Endodermal cell (in vitro differentiated cells): ENCODE measurements at regions not wholly inside any gene's neighbourhood (a gene's known extent, or its start where the extent isn't known, plus 50 kb on each side); places are given as distances from the start of the nearest gene placed in this dataset.

Source experiments
- DNase-seq: peaks from one replicate; pipeline ENCODE4 v3.0.0-alpha.2; 2017
- H3K27ac ChIP-seq: 2 replicates; pipeline ENCODE4 v1.5.1; 2013; ENCODE audit warnings: mild to moderate bottlenecking, low read depth, low read length, moderate library complexity
- H3K27me3 ChIP-seq: 2 replicates; pipeline ENCODE4 v1.6.1; 2013; ENCODE audit warnings: mild to moderate bottlenecking, low read length, moderate library complexity; ENCODE audit not compliant: insufficient read depth, control insufficient read depth, poor library complexity, severe bottlenecking
- H3K36me3 ChIP-seq: 2 replicates; pipeline ENCODE4 v1.7.0; 2013; ENCODE audit warnings: mild to moderate bottlenecking, low read length, moderate library complexity; ENCODE audit not compliant: control insufficient read depth, insufficient read depth
- H3K4me1 ChIP-seq: one replicate; pipeline ENCODE4 v1.7.0; 2013; ENCODE audit warnings: low read length; ENCODE audit not compliant: control insufficient read depth, insufficient read depth
- H3K4me3 ChIP-seq: 2 replicates; pipeline ENCODE4 v1.5.1; 2013; ENCODE audit warnings: mild to moderate bottlenecking, low read length, moderate library complexity
- H3K9ac ChIP-seq: 2 replicates; pipeline ENCODE4 v1.6.1; 2013; ENCODE audit warnings: mild to moderate bottlenecking, low read length, moderate library complexity; ENCODE audit not compliant: poor library complexity, severe bottlenecking; ENCODE audit errors: extremely low read depth
- H3K9me3 ChIP-seq: 2 replicates; pipeline ENCODE4 v1.6.1; 2013; ENCODE audit warnings: mild to moderate bottlenecking, low read length, moderate library complexity; ENCODE audit not compliant: control insufficient read depth
- H3K27ac Mint-ChIP-seq: 2 replicates; pipeline ENCODE4 v1.8.0; 2020; ENCODE audit warnings: mixed read lengths
- H3K27me3 Mint-ChIP-seq: 2 replicates; pipeline ENCODE4 v1.8.0; 2021; ENCODE audit warnings: mild to moderate bottlenecking, mixed read lengths; ENCODE audit not compliant: insufficient read depth
- H3K36me3 Mint-ChIP-seq: 2 replicates; pipeline ENCODE4 v1.8.0; 2020; ENCODE audit warnings: low read depth, mixed read lengths
- H3K4me1 Mint-ChIP-seq: 2 replicates; pipeline ENCODE4 v1.8.0; 2020; ENCODE audit warnings: mixed read lengths
- H3K4me3 Mint-ChIP-seq: 2 replicates; pipeline ENCODE4 v1.8.0; 2020; ENCODE audit warnings: mild to moderate bottlenecking, moderate library complexity, mixed read lengths
- H3K9me3 Mint-ChIP-seq: 2 replicates; pipeline ENCODE4 v1.8.0; 2020; ENCODE audit warnings: mild to moderate bottlenecking, mixed read lengths
- WGBS, 2 experiments: methylation state at CpG; one replicate each; pipeline versions ENCODE4 v1.1.5 to v1.1.7; 2013; ENCODE audit warnings: missing lambda C conversion rate in 2 of 2, mixed read lengths in 1 of 2; ENCODE audit not compliant: insufficient coverage in 1 of 2, insufficient read length in 1 of 2; 5-methylcytosine and 5-hydroxymethylcytosine counted together
- TF ChIP-seq, protein P1 (sequence below): fragments of 200-600 bp; sonication (generic); conservative IDR thresholded peaks from 2 replicates; pipeline ENCODE4 v1.5.0; 2021; ENCODE audit warnings: antibody characterized with exemption, mild to moderate bottlenecking

DNA sequence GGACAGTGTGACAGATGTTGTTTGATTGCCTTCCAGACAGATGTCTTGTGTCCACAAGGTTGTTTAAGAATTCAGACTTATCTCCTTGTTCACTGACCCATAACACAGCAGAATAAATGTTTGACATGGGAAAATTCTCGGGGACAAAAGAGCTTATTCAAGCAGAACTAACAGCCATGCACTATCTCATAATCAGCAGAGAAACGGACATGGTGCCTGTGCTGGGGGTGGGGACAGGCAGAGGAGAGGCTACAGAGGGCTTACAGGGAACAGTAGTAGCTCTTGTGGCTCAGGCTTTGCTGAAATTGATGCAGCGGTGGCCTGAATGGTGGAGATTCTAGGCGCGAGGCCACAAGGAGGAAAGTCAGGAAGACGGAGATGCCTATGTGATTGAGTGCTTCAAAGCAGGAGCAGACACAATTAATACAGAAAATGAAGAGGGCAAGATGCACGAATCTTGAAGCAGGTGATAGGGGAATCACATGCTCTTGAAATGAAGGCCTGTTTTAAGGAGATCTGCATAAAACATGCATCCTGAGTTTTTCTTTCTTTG lies 62.0 kb upstream of the CAB39 start:
- Histone ChIP-seq H3K4me3 (no peak overlapping the region), H3K9me3 (peaks cover 7% of the 10 kb centered on the region), H3K27me3 (no peaks in the 10 kb centered on the region), H3K36me3 (no peaks in the 10 kb centered on the region), H3K27ac (peak overlapping the region; percentile 79), H3K4me1 (no peaks in the 10 kb centered on the region), H3K9ac (no peak overlapping the region)
- no peaks in the 10 kb centered on the region for H3K27me3 Mint-ChIP-seq
- no peak for DNase-seq
- H3K36me3 Mint-ChIP-seq: no peaks in the 10 kb centered on the region
- H3K4me1 Mint-ChIP-seq: no peaks in the 10 kb centered on the region
- TF ChIP-seq, protein P1, sequence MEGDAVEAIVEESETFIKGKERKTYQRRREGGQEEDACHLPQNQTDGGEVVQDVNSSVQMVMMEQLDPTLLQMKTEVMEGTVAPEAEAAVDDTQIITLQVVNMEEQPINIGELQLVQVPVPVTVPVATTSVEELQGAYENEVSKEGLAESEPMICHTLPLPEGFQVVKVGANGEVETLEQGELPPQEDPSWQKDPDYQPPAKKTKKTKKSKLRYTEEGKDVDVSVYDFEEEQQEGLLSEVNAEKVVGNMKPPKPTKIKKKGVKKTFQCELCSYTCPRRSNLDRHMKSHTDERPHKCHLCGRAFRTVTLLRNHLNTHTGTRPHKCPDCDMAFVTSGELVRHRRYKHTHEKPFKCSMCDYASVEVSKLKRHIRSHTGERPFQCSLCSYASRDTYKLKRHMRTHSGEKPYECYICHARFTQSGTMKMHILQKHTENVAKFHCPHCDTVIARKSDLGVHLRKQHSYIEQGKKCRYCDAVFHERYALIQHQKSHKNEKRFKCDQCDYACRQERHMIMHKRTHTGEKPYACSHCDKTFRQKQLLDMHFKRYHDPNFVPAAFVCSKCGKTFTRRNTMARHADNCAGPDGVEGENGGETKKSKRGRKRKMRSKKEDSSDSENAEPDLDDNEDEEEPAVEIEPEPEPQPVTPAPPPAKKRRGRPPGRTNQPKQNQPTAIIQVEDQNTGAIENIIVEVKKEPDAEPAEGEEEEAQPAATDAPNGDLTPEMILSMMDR: no peak
- no peak overlapping the region for H3K27ac Mint-ChIP-seq
- no peak overlapping the region for H3K4me3 Mint-ChIP-seq
- H3K9me3 Mint-ChIP-seq: peaks cover 2% of the 10 kb centered on the region
- 80 to 91% methylated on average over 5 to 7 of the region's 7 CpGs for WGBS, 2 experiments

DNA sequence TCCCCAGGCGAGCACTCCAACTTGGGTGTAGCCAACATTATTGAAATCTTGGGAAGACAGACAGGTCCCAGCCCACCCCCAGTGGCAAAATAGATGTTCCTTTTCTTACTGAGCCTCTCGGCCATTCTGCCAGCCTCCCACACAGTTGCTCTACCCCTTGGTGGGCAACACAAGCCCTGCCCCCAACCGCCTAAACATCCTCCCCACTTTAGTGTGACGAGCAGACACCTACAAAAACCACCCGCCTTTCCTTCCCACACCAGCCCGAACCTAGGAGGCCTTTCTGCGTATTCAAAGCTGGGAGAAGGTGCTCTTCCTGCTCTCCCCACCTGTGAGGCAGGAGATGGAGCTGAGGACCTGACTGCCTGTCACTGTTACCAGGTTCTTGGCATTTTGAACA lies 58.6 kb upstream of the CAB39 start:
- Histone ChIP-seq H3K4me1 (no peaks in the 10 kb centered on the region), H3K4me3 (no peak overlapping the region), H3K9ac (no peak overlapping the region), H3K36me3 (no peaks in the 10 kb centered on the region), H3K9me3 (no peaks in the 10 kb centered on the region), H3K27ac (no peak overlapping the region), H3K27me3 (no peaks in the 10 kb centered on the region)
- 67 to 88% methylated on average over 2 to 7 of the region's 7 CpGs for WGBS, 2 experiments
- peaks cover 3% of the 10 kb centered on the region for H3K4me1 Mint-ChIP-seq
- TF ChIP-seq, protein P1: no peak
- no peak overlapping the region for H3K27ac Mint-ChIP-seq
- H3K36me3 Mint-ChIP-seq: no peaks in the 10 kb centered on the region
- no peak for DNase-seq
- no peaks in the 10 kb centered on the region for H3K27me3 Mint-ChIP-seq
- H3K9me3 Mint-ChIP-seq: no peaks in the 10 kb centered on the region
- no peak overlapping the region for H3K4me3 Mint-ChIP-seq

DNA sequence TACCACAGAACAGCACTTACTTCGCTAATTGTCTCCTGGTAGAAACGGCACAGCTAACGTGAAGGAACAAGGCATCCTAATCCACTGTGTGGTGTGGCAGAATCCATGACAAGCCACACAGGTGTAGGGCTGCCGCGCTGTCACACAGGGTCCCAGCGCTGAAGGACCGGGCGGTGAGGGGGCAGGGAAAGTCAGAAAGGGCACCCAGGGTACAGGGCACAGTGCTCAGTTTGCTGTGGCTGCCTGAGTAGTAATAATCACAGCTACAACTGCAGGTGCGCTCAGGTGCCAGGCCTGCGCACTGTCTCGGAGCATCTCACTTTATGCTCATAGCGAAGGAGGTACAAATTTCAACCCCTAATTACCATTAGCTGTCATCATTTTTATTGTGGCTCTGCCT lies 55.2 kb upstream of the CAB39 start:
- H3K4me3 Mint-ChIP-seq: no peak overlapping the region
- H3K27ac Mint-ChIP-seq: no peak overlapping the region
- peaks cover 13% of the 10 kb centered on the region for H3K4me1 Mint-ChIP-seq

More for the DNA sequence above, 55.2 kb upstream of the CAB39 start:
- Histone ChIP-seq H3K4me1 (peaks cover 7% of the 10 kb centered on the region), H3K9me3 (no peaks in the 10 kb centered on the region), H3K36me3 (no peaks in the 10 kb centered on the region), H3K27me3 (no peaks in the 10 kb centered on the region), H3K9ac (no peak overlapping the region), H3K4me3 (no peak overlapping the region), H3K27ac (no peak overlapping the region)
- WGBS, 2 experiments: 96 to 97% methylated on average over 10 to 12 of the region's 12 CpGs
- Mint-ChIP-seq H3K9me3 (no peaks in the 10 kb centered on the region), H3K36me3 (no peaks in the 10 kb centered on the region), H3K27me3 (no peaks in the 10 kb centered on the region)
- DNase-seq: no peak
- TF ChIP-seq, protein P1: no peak
